Activated CD8-positive, alpha-beta T cell treated with anti-CD3 and anti-CD28 coated beads for 36 hours (primary cell): ENCODE measurements at regions not wholly inside any gene's neighbourhood (a gene's known extent, or its start where the extent isn't known, plus 50 kb on each side); places are given as distances from the start of the nearest gene placed in this dataset.

Experiments used
- ATAC-seq: fragments of 200-7000 bp; cut with Tn5 transposase; one replicate; pipeline ENCODE4 v1.10.0; 2021; ENCODE audit warnings: mild to moderate bottlenecking, moderate library complexity
- CTCF ChIA-PET: fragments of 350-600 bp; sonication (Branson Sonifier 250); formaldehyde crosslinking; loops from one replicate; lab custom pipeline; 2021; ENCODE audit warnings: antibody characterized with exemption; lab: Charles Lee
- POLR2A ChIA-PET: fragments of 350-600 bp; sonication (Branson Sonifier 250); formaldehyde crosslinking; loops from one replicate; lab custom pipeline; 2021; ENCODE audit warnings: antibody characterized with exemption; lab: Charles Lee
- DNase-seq: peaks from one replicate; pipeline ENCODE4 v3.0.0-alpha.2; 2020
- H3K27ac Mint-ChIP-seq: one replicate; pipeline ENCODE4 v1.8.0; 2021; ENCODE audit warnings: mild to moderate bottlenecking, mixed read lengths
- H3K27me3 Mint-ChIP-seq: one replicate; pipeline ENCODE4 v1.8.0; 2021; ENCODE audit warnings: mixed read lengths
- H3K36me3 Mint-ChIP-seq: one replicate; pipeline ENCODE4 v1.8.0; 2021; ENCODE audit warnings: low read depth, mixed read lengths
- H3K4me1 Mint-ChIP-seq: one replicate; pipeline ENCODE4 v1.8.0; 2021; ENCODE audit warnings: low read depth, mixed read lengths
- H3K4me3 Mint-ChIP-seq: one replicate; pipeline ENCODE4 v1.8.0; 2021; ENCODE audit warnings: mild to moderate bottlenecking, moderate library complexity, mixed read lengths
- H3K9me3 Mint-ChIP-seq: one replicate; pipeline ENCODE4 v1.8.0; 2021; ENCODE audit warnings: mixed read lengths
- intact Hi-C: fragments of 100-400 bp; cut with micrococcal nuclease; formaldehyde crosslinking; loops from one replicate; pipeline ENCODE4 v1.10.0; 2022
- TF ChIP-seq, protein P1 (sequence below): fragments of 200-600 bp; IDR thresholded peaks from one replicate; pipeline ENCODE4 v1.8.0; 2022; ENCODE audit warnings: antibody characterized with exemption, mild to moderate bottlenecking

DNA sequence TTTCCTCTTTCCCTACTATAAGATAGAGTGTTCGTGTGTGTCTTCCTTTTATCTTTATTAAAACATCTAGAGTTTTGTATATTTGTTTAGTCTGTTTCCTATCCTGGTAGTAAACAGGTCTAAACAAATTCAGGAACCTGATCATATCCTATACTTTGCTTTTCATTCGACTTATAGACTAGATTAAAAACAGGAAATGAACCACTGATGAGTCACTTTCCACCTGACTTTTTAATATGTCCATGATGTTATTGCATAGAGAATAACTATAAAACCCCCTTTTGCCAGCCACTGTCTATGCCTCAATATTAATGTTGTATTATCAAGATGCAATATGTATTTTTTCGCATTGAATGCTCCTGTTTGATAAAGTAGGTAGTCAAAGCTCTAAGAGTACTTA lies 1794.0 kb downstream of the STIM2 start:
- no peak for ATAC-seq
- Mint-ChIP-seq H3K36me3 (no peaks in the 10 kb centered on the region), H3K9me3 (peaks cover 10% of the 10 kb centered on the region), H3K4me1 (no peaks in the 10 kb centered on the region), H3K27ac (no peak overlapping the region), H3K4me3 (no peak overlapping the region), H3K27me3 (no peaks in the 10 kb centered on the region)
- CTCF ChIA-PET: no interaction called here
- TF ChIP-seq, protein P1, sequence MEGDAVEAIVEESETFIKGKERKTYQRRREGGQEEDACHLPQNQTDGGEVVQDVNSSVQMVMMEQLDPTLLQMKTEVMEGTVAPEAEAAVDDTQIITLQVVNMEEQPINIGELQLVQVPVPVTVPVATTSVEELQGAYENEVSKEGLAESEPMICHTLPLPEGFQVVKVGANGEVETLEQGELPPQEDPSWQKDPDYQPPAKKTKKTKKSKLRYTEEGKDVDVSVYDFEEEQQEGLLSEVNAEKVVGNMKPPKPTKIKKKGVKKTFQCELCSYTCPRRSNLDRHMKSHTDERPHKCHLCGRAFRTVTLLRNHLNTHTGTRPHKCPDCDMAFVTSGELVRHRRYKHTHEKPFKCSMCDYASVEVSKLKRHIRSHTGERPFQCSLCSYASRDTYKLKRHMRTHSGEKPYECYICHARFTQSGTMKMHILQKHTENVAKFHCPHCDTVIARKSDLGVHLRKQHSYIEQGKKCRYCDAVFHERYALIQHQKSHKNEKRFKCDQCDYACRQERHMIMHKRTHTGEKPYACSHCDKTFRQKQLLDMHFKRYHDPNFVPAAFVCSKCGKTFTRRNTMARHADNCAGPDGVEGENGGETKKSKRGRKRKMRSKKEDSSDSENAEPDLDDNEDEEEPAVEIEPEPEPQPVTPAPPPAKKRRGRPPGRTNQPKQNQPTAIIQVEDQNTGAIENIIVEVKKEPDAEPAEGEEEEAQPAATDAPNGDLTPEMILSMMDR: no peak
- no peak for DNase-seq
- intact Hi-C loops: no loop called here
- POLR2A ChIA-PET: no interaction called here

DNA sequence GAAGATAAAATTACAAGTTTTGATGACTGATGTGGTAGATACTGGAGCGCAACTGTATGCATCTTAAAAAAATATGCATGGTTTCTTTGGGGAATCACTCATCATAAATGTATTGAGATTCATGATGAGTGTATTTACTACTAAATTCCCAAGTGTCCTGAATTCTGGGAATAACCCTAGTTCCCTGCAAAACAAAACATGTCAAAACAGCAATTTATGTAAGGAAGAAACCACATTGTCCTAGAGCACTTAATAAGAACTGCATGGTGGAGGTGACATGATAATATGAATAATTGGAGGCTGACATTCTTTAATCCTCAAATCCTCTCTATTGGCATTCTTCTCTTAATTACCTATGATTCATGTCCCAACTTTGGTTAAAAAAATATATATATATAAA lies 1804.7 kb downstream of the STIM2 start:
- Mint-ChIP-seq H3K4me3 (no peak overlapping the region), H3K27me3 (no peaks in the 10 kb centered on the region), H3K27ac (no peak overlapping the region), H3K36me3 (no peaks in the 10 kb centered on the region), H3K9me3 (peaks cover 2% of the 10 kb centered on the region), H3K4me1 (no peaks in the 10 kb centered on the region)
- no peak for ATAC-seq
- DNase-seq: no peak
- TF ChIP-seq, protein P1: no peak
- ChIA-PET POLR2A (no interaction called here), CTCF (no interaction called here)
- intact Hi-C loops: no loop called here

DNA sequence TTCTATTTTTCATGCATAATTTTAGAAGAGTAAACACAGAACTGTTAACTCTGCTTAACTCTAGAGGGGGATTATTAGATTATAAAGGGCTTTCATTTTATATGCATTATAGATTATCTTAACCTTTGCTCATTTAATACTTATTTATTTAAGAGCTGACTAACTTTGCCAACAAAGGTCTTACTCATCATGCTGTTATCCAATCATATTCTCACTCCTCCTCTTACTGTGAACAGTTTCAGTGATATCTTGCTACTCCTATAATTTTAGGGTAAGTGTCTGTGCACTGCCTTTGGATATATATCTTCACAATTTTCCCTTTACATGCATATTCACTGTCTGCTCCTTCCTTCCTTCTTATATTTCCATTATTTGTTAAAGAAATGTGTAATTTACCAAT lies 1814.9 kb downstream of the STIM2 start:
- POLR2A ChIA-PET: no interaction called here
- DNase-seq (no peak), ATAC-seq (no peak)
- no peaks in the 10 kb centered on the region for H3K36me3 Mint-ChIP-seq
- CTCF ChIA-PET: interaction anchor here (1.2 kb wide), 1 partner anchor 12 kb away, joined by 3 read pairs; no protein-coding TSS in a partner anchor
- no peak overlapping the region for H3K27ac Mint-ChIP-seq
- intact Hi-C loops: no loop called here
- H3K9me3 Mint-ChIP-seq: peaks cover 9% of the 10 kb centered on the region
- no peaks in the 10 kb centered on the region for H3K4me1 Mint-ChIP-seq
- no peaks in the 10 kb centered on the region for H3K27me3 Mint-ChIP-seq
- no peak overlapping the region for H3K4me3 Mint-ChIP-seq
- TF ChIP-seq, protein P1: no peak

DNA sequence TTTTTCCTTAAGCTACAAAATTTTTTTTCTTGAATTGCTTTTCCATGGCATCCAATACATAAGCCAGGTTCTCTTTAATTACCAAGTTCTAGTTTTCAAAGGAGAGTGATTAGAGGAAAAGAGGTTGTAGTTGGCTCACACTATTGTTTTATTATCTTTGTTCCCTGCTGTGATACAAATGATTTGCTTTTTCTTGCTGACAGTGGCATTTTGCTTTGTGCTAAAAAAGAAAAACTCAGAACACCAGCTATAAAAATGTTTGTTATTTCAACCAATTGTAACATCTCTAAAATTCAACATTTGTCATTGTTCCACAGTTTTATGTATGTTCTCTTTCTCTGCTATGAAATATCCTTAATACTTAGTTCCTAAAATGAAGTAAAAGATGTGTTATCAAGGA lies 1817.2 kb downstream of the STIM2 start:
- ATAC-seq (no peak), DNase-seq (no peak)
- no peaks in the 10 kb centered on the region for H3K36me3 Mint-ChIP-seq
- ChIA-PET POLR2A (no interaction called here), CTCF (interaction anchor here (1.6 kb wide), 1 partner anchor 9 kb away, joined by 3 read pairs; no protein-coding TSS in a partner anchor)
- peaks cover 4% of the 10 kb centered on the region for H3K9me3 Mint-ChIP-seq
- H3K27ac Mint-ChIP-seq: no peak overlapping the region
- intact Hi-C loops: no loop called here
- H3K4me3 Mint-ChIP-seq: no peak overlapping the region
- TF ChIP-seq, protein P1: no peak
- no peaks in the 10 kb centered on the region for H3K27me3 Mint-ChIP-seq
- H3K4me1 Mint-ChIP-seq: no peaks in the 10 kb centered on the region

DNA sequence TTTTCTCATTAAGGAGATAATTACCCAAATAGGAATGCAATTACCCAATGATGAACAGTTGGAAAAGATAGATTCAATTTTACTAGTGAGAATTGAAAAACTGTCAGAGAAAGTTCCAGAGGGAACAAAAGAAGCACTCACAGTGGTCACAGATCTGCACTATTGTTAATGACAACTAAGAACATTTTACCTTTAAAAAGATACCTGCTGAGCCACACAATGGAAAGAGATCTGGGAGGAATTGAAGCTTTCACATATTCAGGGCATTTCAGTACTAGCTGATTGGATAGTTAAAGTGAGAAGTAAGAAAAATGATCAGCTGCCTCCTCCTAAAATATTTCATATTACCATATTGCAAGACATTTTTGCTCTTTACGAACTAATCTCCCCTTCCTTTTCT lies 1822.2 kb downstream of the STIM2 start:
- H3K4me1 Mint-ChIP-seq: no peaks in the 10 kb centered on the region
- DNase-seq: no peak
- no peaks in the 10 kb centered on the region for H3K27me3 Mint-ChIP-seq
- POLR2A ChIA-PET: no interaction called here
- no peaks in the 10 kb centered on the region for H3K36me3 Mint-ChIP-seq
- no peak overlapping the region for H3K4me3 Mint-ChIP-seq
- TF ChIP-seq, protein P1: no peak
- ATAC-seq: no peak
- intact Hi-C loops: no loop called here
- CTCF ChIA-PET: no interaction called here
- H3K9me3 Mint-ChIP-seq: peaks cover 1% of the 10 kb centered on the region
- no peak overlapping the region for H3K27ac Mint-ChIP-seq
